ENCODE measurements at regions not wholly inside any gene's neighbourhood (a gene's known extent, or its start where the extent isn't known, plus 50 kb on each side); places are given as distances from the start of the nearest gene placed in this dataset.
A peak's percentile ranks its signal among the peaks of the same experiment; 100 is the strongest.

- Mint-ChIP-seq H3K4me3 (ENCODE audit: unreplicated experiment) (no peak overlapping the region), H3K27ac (ENCODE audit: unreplicated experiment) (no peak overlapping the region), H3K9me3 (ENCODE audit: unreplicated experiment) (no peaks in the 10 kb centered on the region), H3K27me3 (ENCODE audit: unreplicated experiment) (peaks cover 1% of the 10 kb centered on the region), H3K4me1 (ENCODE audit: unreplicated experiment) (no peaks in the 10 kb centered on the region), H3K36me3 (ENCODE audit: low read depth, unreplicated experiment) (no peaks in the 10 kb centered on the region)
- DNase-seq (ENCODE audit: low spot score): no peak
- TF ChIP-seq CTCF (IDR thresholded peaks at IDR 0.05; ENCODE audit: unreplicated experiment): no peak
These were observed 114.6 kb downstream of the ZBTB18 start for GRCh38 chr1:244165701-244166100.

GRCh38 chr1:244171241-244171985, 120.3 kb downstream of the ZBTB18 start:
- TF ChIP-seq CTCF (IDR thresholded peaks at IDR 0.05; ENCODE audit: unreplicated experiment): no peak
- Mint-ChIP-seq H3K9me3 (ENCODE audit: unreplicated experiment) (no peaks in the 10 kb centered on the region), H3K4me3 (ENCODE audit: unreplicated experiment) (no peak overlapping the region), H3K27me3 (ENCODE audit: unreplicated experiment) (no peaks in the 10 kb centered on the region), H3K36me3 (ENCODE audit: low read depth, unreplicated experiment) (no peaks in the 10 kb centered on the region), H3K27ac (ENCODE audit: unreplicated experiment) (peak overlapping the region; percentile 33), H3K4me1 (ENCODE audit: unreplicated experiment) (peaks cover 10% of the 10 kb centered on the region)
- no peak for DNase-seq (ENCODE audit: low spot score)

- Mint-ChIP-seq H3K36me3 (ENCODE audit: low read depth, unreplicated experiment) (no peaks in the 10 kb centered on the region), H3K9me3 (ENCODE audit: unreplicated experiment) (no peaks in the 10 kb centered on the region), H3K27ac (ENCODE audit: unreplicated experiment) (no peak overlapping the region), H3K4me3 (ENCODE audit: unreplicated experiment) (no peak overlapping the region), H3K27me3 (ENCODE audit: unreplicated experiment) (no peaks in the 10 kb centered on the region), H3K4me1 (ENCODE audit: unreplicated experiment) (peaks cover 10% of the 10 kb centered on the region)
- no peak for TF ChIP-seq CTCF (IDR thresholded peaks at IDR 0.05; ENCODE audit: unreplicated experiment)
- DNase-seq (ENCODE audit: low spot score): no peak
These were observed 122.2 kb downstream of the ZBTB18 start for GRCh38 chr1:244173240-244173639.

GRCh38 chr1:244173769-244174168, 122.7 kb downstream of the ZBTB18 start:
- H3K27me3 Mint-ChIP-seq (ENCODE audit: unreplicated experiment): no peaks in the 10 kb centered on the region
- TF ChIP-seq CTCF (IDR thresholded peaks at IDR 0.05; ENCODE audit: unreplicated experiment): no peak
- no peak overlapping the region for H3K27ac Mint-ChIP-seq (ENCODE audit: unreplicated experiment)
- no peaks in the 10 kb centered on the region for H3K9me3 Mint-ChIP-seq (ENCODE audit: unreplicated experiment)
- no peak overlapping the region for H3K4me3 Mint-ChIP-seq (ENCODE audit: unreplicated experiment)
- H3K36me3 Mint-ChIP-seq (ENCODE audit: low read depth, unreplicated experiment): no peaks in the 10 kb centered on the region
- no peak for DNase-seq (ENCODE audit: low spot score)
- peaks cover 14% of the 10 kb centered on the region for H3K4me1 Mint-ChIP-seq (ENCODE audit: unreplicated experiment)

- no peak for DNase-seq (ENCODE audit: low spot score)
- Mint-ChIP-seq H3K36me3 (ENCODE audit: low read depth, unreplicated experiment) (no peaks in the 10 kb centered on the region), H3K27ac (ENCODE audit: unreplicated experiment) (no peak overlapping the region)
These were observed 123.9 kb downstream of the ZBTB18 start for GRCh38 chr1:244174922-244175521.

More at GRCh38 chr1:244174922-244175521, 123.9 kb downstream of the ZBTB18 start:
- H3K9me3 Mint-ChIP-seq (ENCODE audit: unreplicated experiment): no peaks in the 10 kb centered on the region
- H3K27me3 Mint-ChIP-seq (ENCODE audit: unreplicated experiment): no peaks in the 10 kb centered on the region
- peaks cover 14% of the 10 kb centered on the region for H3K4me1 Mint-ChIP-seq (ENCODE audit: unreplicated experiment)
- no peak for TF ChIP-seq CTCF (IDR thresholded peaks at IDR 0.05; ENCODE audit: unreplicated experiment)
- no peak overlapping the region for H3K4me3 Mint-ChIP-seq (ENCODE audit: unreplicated experiment)

Data from endothelial cell (in vitro differentiated cells).